OCI-LY1 (cell line): ENCODE measurements at regions not wholly inside any gene's neighbourhood (a gene's known extent, or its start where the extent isn't known, plus 50 kb on each side); places are given as distances from the start of the nearest gene placed in this dataset.
"Not testable (repeated sequence)": the region's sequence is repeated elsewhere in the genome, so short reads cannot be mapped to it uniquely, and the experiment has no call there.

ENCODE experiments used
- H2AFZ ChIP-seq: fragments of 200-600 bp; sonication (generic), shearing (Covaris generic); 2 replicates; pipeline ENCODE4 v1.6.0; 2014; ENCODE audit warnings: antibody characterized with exemption, mild to moderate bottlenecking, low read length
- H3F3A ChIP-seq: fragments of 200-600 bp; sonication (generic), shearing (Covaris generic); 2 replicates; pipeline ENCODE4 v1.6.0; 2014; ENCODE audit warnings: mild to moderate bottlenecking, antibody characterized with exemption, low read length, moderate library complexity; ENCODE audit not compliant: insufficient read depth
- H3K27ac ChIP-seq: fragments of 200-600 bp; sonication (generic); 2 replicates; pipeline ENCODE4 v1.5.1; 2014; ENCODE audit warnings: low read length, mixed run types, mild to moderate bottlenecking, low read depth; ENCODE audit not compliant: poor library complexity, severe bottlenecking
- H3K27me3 ChIP-seq: fragments of 200-600 bp; sonication (generic); 2 replicates; pipeline ENCODE4 v1.6.0; 2014; ENCODE audit warnings: antibody characterized with exemption, mild to moderate bottlenecking, low read length, moderate library complexity; ENCODE audit not compliant: insufficient read depth
- H3K36me3 ChIP-seq: fragments of 200-600 bp; sonication (generic); 2 replicates; pipeline ENCODE4 v1.6.1; 2014; ENCODE audit warnings: mild to moderate bottlenecking, antibody characterized with exemption, low read length, moderate library complexity, mixed read lengths; ENCODE audit not compliant: insufficient read depth
- H3K4me1 ChIP-seq: fragments of 200-600 bp; sonication (generic); 2 replicates; pipeline ENCODE4 v1.5.1; 2014; ENCODE audit warnings: mild to moderate bottlenecking, low read length, moderate library complexity; ENCODE audit not compliant: insufficient read depth, severe bottlenecking
- H3K4me2 ChIP-seq: fragments of 200-600 bp; sonication (generic), shearing (Covaris generic); 2 replicates; pipeline ENCODE4 v1.6.1; 2014; ENCODE audit warnings: low read length
- H3K4me3 ChIP-seq: fragments of 200-600 bp; sonication (generic); 2 replicates; pipeline ENCODE4 v1.5.1; 2014; ENCODE audit warnings: low read length, low read depth, mild to moderate bottlenecking, mixed read lengths; ENCODE audit not compliant: poor library complexity, severe bottlenecking
- H3K79me2 ChIP-seq: fragments of 200-600 bp; shearing (Covaris generic); 2 replicates; pipeline ENCODE4 v1.6.1; 2016; ENCODE audit warnings: mixed run types, low read length, mixed read lengths; ENCODE audit not compliant: insufficient read depth
- H3K9ac ChIP-seq: fragments of 200-600 bp; sonication (generic), shearing (Covaris generic); 2 replicates; pipeline ENCODE4 v1.6.1; 2014; ENCODE audit warnings: mild to moderate bottlenecking, low read length, mixed read lengths
- H3K9me2 ChIP-seq: fragments of 200-600 bp; sonication (generic), shearing (Covaris generic); 2 replicates; pipeline ENCODE4 v1.6.1; 2014; ENCODE audit warnings: low read depth, mild to moderate bottlenecking, low read length, mixed read lengths
- H3K9me3 ChIP-seq: fragments of 200-600 bp; shearing (Covaris generic); 2 replicates; pipeline ENCODE4 v1.6.1; 2014; ENCODE audit warnings: low read length, mixed read lengths
- H4K20me1 ChIP-seq: fragments of 200-600 bp; sonication (generic), shearing (Covaris generic); 2 replicates; pipeline ENCODE4 v1.6.0; 2016; ENCODE audit warnings: mild to moderate bottlenecking, low read length; ENCODE audit not compliant: insufficient read depth
- CTCF ChIP-seq: fragments of 200-600 bp; sonication (generic), shearing (Covaris generic); IDR thresholded peaks from 2 replicates; pipeline ENCODE4 v1.5.1; 2017; ENCODE audit warnings: mild to moderate bottlenecking, antibody characterized with exemption, low read length, moderate library complexity, mixed read lengths
- EZH2 ChIP-seq: fragments of 200-600 bp; sonication (generic), shearing (Covaris generic); IDR thresholded peaks from 2 replicates; pipeline ENCODE4 v1.8.0; 2017; ENCODE audit warnings: borderline replicate concordance, mixed run types, mild to moderate bottlenecking, antibody characterized with exemption, low read length, moderate library complexity, mixed read lengths

DNA sequence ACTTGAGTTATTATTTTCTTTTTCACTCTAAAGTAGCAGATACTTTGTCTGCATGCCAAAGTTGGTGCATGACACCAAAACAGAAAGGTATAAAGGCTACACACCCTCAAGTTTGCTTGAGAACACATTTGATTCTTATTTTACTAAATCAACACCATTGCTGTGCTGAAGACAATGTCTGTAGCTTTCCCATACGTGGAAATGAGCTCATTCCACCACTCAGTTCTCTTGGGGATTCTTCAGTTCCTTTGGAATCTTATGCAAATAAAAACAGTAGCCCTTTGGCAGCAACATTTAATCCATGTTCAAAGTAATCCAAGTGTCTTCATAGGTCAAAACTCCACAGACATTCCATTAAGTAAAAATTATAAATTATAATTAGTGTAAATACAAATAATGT is 264.9 kb downstream of the TLE1 start:
- Histone ChIP-seq H3K9me2 (no peaks in the 10 kb centered on the region), H4K20me1 (no peaks in the 10 kb centered on the region), H3F3A (no peaks in the 10 kb centered on the region), H3K4me2 (no peak overlapping the region), H3K36me3 (no peaks in the 10 kb centered on the region), H3K9me3 (0 out of 2 replicates have a peak, but pooled peaks cover 3% of the 10 kb centered on the region), H3K4me3 (no peak overlapping the region), H3K79me2 (no peaks in the 10 kb centered on the region), H3K9ac (no peak overlapping the region), H3K4me1 (no peaks in the 10 kb centered on the region), H2AFZ (no peak overlapping the region), H3K27me3 (no peaks in the 10 kb centered on the region), H3K27ac (no peak overlapping the region)
- no peak for TF ChIP-seq CTCF
- TF ChIP-seq EZH2, result no peak

DNA sequence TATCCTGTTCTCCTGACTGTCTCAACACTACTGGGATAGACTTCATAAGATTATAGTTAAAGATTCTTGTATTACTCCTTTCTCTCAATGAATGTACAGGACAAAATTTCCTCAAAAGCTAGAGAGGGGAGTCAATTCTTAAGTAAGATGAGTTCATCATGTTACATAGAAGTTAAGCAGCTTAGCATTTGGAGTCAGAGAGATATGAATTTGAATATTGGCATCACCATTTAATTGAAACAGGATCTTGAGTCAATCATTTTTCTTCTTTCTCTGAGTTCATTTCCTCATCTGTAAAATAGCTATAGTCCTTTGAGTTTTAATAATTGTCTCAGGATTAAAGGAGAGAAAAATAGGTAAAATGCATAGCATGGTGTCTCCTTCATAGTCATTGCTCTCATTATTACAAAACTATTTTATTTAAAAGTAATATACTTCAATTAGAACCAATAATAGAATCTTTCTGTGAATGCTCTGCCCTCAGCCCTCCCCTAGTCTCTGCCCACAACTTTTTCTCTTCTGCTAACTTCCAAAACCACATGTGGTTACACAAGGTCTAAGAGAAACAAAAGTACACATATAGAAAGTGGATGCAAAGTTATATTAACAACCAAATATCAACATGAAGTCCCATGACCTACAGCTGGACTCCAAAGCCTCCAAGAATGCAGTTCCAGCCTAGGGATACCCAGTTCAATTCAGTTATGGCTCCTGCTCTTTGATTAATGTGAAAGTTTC is 265.6 kb downstream of the TLE1 start:
- TF ChIP-seq EZH2 (no peak), CTCF (no peak)
- Histone ChIP-seq H3K4me2 (no peak overlapping the region), H4K20me1 (no peaks in the 10 kb centered on the region)

DNA sequence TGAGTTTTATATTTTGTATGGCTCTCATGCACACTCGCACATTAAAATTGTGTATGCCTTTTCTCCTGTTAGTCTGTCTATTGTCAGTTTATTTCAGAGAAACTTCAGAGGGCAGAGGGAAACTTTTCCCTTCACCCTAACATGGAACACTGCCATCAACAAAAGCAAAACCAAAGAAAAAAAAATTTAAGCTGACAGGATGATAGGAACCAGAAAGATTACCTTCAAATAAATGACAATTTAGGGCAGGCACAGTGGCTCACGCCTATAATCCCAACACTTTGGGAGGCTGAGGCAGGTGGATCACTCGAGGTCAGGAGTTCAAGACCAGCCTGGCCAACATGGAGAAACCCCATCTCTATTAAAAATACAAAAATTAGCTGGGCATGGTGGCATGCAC is 268.3 kb downstream of the TLE1 start:
- not testable (repeated sequence) for H3F3A ChIP-seq, H3K9me3 ChIP-seq, H3K79me2 ChIP-seq, H3K9me2 ChIP-seq, H3K27me3 ChIP-seq, H3K4me3 ChIP-seq, H4K20me1 ChIP-seq, H2AFZ ChIP-seq, H3K36me3 ChIP-seq, H3K27ac ChIP-seq, H3K9ac ChIP-seq, H3K4me1 ChIP-seq, H3K4me2 ChIP-seq

More for the DNA sequence above, 265.6 kb downstream of the TLE1 start:
- H3K4me1 ChIP-seq, result no peaks in the 10 kb centered on the region
- no peaks in the 10 kb centered on the region for H3K79me2 ChIP-seq
- no peaks in the 10 kb centered on the region for H3K27me3 ChIP-seq
- H3K27ac ChIP-seq, result no peak overlapping the region
- no peaks in the 10 kb centered on the region for H3K9me2 ChIP-seq
- no peak overlapping the region for H3K9ac ChIP-seq
- no peaks in the 10 kb centered on the region for H3F3A ChIP-seq
- 0 out of 2 replicates have a peak, but pooled peaks cover 3% of the 10 kb centered on the region for H3K9me3 ChIP-seq
- H2AFZ ChIP-seq, result no peak overlapping the region
- H3K4me3 ChIP-seq, result no peak overlapping the region
- no peaks in the 10 kb centered on the region for H3K36me3 ChIP-seq

GRCh38 chr9:81420024-81420423 is 269.3 kb downstream of the TLE1 start:
- Histone ChIP-seq H3K9me3 (no peaks in the 10 kb centered on the region), H3F3A (no peaks in the 10 kb centered on the region), H3K36me3 (no peaks in the 10 kb centered on the region), H4K20me1 (no peaks in the 10 kb centered on the region), H3K9ac (no peak overlapping the region), H3K4me1 (no peaks in the 10 kb centered on the region), H3K79me2 (no peaks in the 10 kb centered on the region), H3K4me2 (no peak overlapping the region), H3K27ac (no peak overlapping the region), H3K9me2 (no peaks in the 10 kb centered on the region), H3K27me3 (no peaks in the 10 kb centered on the region), H2AFZ (no peak overlapping the region), H3K4me3 (no peak overlapping the region)
- TF ChIP-seq EZH2, result no peak
